SK-N-DZ (cell line): ENCODE measurements at regions not wholly inside any gene's neighbourhood (a gene's known extent, or its start where the extent isn't known, plus 50 kb on each side); places are given as distances from the start of the nearest gene placed in this dataset.
"Not testable (repeated sequence)": the region's sequence is repeated elsewhere in the genome, so short reads cannot be mapped to it uniquely, and the experiment has no call there.

Source experiments
- DNase-seq: peaks from one replicate; pipeline ENCODE4 v3.0.0-alpha.2; 2015; ENCODE audit warnings: low spot score

DNA sequence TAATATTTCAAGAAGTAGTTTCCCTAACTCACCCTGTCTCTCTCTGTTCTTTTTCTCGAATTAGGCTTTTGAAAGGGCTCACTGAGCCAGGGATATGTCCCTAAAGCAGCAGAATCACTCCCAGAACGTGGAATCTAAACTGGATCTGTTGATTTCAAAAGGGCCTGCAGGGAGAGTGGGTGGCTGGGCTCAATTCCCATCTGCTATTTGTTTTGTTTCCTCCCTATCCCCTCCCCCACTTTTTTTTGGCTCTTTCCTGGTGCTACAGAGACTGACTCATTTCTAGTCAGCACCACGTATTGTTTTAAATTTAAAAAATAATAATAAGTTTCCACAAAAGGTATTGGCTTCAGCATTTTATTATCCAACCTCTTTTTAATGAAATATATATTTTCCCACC lies 961.5 kb downstream of the FAM181B start:
- no peak for DNase-seq

- not testable (repeated sequence) for DNase-seq
These were observed 963.8 kb downstream of the FAM181B start for GRCh38 chr11:81769906-81770305.

DNA sequence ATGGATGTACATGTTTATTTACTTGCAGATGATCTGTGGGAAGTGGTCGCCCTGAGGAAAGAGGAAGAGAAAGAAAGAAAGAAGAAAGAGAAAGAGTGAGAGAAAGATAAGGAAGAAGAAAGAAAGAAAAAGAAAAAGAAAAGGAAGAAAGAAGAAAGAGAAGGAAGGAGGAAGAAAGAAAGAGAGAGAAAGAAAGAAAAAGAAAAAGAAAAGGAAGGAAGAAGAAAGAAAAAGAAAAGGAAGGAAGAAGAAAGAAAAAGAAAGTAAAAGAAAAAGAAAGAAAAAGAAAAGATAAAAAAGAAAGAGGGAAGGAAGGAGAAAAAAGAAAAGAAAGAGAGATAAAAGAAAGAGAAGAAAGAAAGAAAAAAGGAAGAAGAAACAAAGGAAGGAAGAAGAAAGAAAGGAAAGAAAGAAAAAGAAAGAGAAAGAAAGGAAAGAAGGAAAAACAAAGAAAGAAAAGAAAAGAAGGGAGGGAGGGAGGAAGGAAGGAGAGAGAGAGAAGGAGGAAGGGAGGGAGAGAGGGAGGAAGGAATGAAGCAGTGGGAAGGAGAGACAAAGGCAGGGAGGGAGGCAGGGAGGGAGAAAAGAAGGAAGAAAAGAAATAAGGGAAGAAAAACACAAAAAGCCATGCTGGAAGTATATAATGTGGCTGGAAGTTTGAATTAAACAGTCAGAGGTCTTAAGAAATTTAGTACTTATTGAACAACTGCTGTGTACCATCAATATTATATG lies 976.6 kb downstream of the FAM181B start:
- no peak for DNase-seq

DNA sequence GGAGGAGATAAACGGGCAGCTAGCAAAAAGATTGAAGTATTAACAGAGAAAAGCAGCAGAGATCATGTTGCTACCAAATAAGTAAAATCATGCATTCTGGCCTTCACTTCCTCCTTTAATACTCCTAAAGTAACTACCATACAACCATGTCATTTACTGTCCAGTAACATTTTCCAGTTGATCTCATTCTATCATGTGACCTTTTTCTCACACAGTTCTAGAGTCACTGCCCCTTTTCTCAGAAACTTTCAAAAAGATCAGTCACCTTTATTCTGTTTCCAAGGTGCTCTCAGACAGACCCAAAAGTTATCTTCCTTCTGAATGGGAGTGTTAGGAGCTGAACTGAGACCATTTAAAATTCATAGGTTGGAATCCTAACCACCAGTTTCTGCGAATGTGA lies 984.4 kb downstream of the FAM181B start:
- no peak for DNase-seq

DNA sequence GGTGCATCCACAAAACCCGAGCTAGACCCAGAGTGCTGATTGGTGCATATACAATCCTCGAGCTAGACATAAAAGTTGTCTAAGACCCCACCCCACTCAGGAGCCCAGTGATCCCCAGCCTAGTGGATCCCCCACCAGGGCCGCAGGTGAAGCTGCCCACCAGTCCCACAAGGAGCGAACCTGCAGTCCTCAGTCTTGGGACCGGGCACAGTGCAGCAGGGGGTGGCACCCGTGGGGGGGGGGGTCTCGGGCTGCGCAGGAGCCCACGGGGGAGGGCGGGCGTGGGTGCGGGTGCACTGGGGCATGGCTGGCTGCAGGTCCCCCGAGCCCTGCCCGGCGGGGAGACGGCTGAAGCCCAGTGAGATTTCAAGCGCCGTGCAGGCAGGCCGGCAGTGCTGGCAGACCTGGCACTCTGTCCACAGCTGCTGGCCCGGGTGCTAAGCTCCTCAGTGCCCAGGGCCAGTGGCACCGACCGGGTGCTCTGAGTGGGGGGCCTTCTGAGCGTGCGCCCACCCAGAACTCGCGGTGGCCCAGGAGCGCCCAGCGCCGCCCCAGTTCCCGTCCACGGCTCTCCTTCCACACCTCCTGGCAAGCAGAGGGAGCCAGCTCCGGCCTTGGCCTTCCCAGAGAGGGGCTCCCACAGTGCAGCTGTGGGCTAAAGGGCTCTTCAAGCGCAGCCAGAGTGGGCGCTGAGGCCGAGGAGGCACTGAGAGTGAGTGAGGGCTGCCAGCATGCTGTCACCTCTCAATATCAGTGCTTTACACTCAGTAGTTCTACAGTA lies 989.1 kb downstream of the FAM181B start:
- DNase-seq: no peak

GRCh38 chr11:81725701-81726100 lies 1008.0 kb downstream of the FAM181B start:
- DNase-seq: no peak

DNA sequence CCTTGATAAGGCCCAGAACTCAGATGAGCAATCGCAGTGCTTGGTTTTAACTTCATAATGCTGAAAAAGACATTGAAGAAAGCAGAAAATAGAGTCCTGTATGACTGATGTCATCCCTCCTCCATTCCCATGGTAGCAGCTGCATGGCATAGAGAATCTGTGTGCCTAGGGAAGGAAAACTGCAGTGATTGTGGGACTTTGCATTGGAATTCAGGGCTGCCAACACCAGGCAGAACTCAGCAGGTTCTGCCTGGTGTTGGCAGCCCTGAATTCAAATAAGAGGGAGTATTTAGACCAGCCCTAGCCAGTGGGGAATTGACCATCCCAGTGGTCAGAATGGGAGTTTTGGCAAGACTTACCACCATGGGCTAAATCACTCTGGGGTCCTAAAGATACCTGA lies 1016.0 kb downstream of the FAM181B start:
- no peak for DNase-seq

DNA sequence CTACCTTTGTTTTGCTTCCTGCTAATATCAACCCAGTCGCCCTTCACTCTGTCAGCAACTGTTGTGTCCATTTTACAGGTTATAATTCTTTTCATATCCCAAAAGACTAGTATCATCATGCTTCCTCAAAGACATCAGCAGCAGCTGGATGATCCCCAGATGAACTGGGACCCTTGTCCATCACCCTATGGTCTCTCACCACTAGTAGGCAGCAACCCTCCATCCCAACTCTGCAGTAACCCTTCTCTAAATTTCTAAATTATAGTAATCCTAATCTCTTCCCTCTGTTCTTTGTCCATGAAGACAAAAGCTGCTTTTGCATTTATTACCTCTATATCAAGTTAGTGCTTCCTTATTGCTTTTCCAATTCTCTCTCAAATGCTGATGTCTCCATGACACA lies 1025.8 kb downstream of the FAM181B start:
- DNase-seq: no peak

- no peak for DNase-seq
These were observed 1028.4 kb downstream of the FAM181B start for GRCh38 chr11:81705283-81705682.

DNA sequence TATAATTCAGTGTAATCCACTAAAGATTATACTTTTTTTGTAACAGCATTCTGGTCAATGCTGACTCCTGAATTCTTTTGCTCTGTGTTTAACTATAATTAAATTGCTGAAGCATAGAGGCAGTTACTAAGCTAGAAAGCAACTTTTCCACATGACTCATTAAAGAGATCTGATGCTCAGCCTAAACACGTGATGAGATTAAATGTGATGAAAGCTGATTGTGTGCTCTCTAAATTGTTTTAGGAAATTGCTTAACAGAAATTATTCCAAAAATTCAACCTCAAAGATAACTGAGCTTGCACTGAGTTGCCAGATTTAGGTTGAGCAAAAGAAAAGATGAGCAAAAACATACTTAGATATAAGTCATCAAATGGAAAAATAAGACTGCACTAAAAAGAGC lies 1033.6 kb downstream of the FAM181B start:
- DNase-seq: no peak

DNA sequence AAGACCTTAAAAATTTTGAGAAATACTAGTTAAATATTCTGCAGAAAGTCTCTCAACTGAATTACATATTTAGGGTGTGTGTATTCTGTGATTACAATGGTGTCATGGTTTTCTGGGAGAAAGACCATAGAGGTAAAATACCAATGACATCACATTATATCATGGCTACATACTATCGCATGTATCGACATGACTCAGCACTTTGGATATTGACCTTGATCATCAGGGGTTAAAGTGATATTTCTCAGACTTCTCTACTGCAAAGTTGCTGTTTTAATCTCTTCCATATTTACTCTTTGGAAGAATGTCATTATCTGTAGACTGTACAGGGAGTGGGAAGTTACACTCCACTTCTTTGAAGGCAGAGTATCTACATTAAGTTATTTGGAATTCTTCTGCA lies 1046.6 kb downstream of the FAM181B start:
- DNase-seq: no peak

DNA sequence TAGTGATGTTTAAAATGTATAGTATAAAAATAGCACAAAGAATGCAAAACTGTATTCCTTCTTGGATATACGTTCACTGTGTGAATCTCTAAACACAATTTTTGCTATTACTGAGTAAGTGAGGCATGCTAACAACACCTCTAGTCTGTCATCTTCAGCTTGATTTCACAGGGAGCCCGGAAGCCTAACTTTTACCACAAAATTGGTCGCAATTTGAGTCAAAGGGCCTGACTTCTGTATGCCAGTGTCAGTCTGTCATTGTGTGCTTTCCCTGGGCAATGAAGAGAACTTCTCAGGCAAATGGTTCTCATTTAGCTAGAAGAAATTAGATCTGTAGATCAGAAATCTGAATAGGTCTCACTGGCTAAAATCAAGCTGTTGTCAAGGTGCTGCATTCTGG lies 1059.5 kb downstream of the FAM181B start:
- no peak for DNase-seq

DNA sequence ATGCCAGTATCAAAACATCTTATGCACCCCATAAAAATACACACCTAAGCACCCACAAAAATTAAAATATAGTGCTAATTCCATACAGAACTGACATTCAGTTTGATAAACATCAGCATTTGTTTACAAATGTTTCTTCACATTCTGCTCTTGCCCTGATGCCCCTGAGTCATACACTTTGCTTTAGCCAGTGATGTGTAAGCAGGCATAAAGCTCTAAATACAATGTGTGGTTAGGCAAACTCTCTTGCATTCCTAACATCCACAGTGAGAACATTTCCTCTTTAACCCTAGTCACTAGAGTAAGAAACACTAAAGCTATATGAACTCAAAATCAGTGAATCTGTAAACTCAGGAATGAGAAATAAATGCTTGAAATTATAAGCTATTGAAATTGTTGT lies 1060.7 kb downstream of the FAM181B start:
- DNase-seq: no peak

DNA sequence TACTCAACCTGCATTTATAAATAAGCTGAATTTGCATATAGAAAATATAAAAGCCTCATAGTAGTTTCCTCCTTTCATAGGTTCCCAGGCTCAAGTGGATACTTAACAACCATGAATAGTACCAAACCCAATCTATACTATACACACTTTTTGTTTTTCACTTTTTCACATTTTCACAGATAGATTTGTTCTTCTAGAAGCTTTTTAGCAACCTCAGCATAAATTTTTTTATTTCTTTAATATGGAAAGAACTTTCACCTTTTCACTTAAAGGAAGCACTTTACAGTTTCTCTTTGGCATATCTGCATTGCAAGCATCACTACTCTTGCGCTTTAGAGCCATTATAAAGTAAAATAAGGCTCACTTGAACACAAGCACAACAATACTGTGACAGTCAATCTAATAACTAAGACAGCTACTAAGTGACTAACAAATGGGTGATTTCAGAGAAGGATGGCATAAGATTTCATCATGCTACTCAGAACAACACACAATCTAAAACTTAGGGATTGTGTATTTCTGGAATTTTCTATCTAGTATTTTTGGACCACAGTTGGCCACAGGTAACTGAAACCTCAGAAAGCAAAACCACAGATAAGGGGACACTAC lies 1063.6 kb downstream of the FAM181B start:
- DNase-seq: no peak

DNA sequence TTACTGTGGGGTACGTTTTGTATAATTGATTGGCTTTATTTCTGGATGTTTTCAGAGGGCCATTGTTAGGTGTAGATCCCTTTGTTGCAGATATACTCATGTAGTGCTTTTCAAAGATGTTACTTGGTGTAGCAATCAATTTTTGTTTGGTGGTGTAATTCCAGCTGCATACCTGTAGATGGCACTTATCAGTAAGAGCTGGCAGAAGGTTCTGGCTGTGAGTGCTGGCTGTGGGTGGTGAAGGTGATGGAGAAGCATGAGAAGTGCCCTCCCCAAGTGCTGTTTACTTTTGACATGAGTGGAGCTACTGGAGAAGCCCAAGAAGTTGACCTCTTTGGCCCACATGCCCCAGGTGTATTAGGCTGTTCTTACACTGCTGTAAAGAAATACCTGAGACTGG lies 1074.9 kb downstream of the FAM181B start:
- DNase-seq: peak; percentile 32

GRCh38 chr11:81655351-81655750 lies 1078.3 kb downstream of the FAM181B start:
- no peak for DNase-seq

DNA sequence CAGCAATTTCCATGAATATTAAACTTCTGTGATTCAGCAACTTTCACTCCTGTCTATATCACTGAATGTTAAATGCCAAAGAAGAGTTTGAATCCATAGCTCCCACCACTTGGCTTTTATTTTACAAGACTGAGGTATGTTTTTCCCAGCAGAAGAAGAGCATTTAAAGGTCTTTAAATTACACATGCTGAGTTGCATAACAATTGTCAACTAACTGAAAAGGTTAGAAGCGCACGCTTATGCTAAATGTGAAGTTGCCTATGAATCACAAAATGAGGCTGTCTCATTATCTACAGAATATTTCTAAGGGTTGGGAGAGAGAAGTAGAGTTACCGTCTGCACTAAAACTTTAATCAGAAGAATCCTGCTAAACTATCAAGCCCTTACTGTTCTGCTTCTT lies 1086.3 kb downstream of the FAM181B start:
- no peak for DNase-seq

DNA sequence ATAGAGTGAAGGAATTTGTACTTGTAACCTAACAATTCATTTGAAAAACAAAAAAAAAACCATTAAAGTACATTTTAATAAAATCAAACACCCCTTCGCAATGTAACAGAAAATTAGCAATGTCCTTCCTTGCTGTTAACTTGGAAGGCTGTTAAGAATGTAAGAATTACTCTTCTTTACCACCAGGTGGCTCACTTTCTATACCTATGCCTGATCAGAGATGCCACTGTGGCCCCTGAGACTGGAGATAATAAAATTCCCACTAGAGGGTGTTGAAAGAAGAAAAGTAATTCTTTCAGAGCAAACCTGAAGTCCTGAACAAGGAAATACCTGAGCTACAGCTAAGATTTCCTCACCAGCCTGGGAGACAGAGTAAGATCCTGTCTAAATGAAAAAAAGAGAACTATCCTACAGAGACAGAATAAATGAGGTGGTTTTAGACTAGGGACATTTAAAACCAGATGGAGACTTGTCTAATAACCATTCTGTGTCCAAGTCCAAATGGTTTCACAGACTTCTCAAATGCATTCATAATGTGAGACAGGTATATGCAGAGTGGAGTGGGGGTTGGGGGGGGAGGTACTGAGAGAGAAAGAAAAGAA lies 1089.3 kb downstream of the FAM181B start:
- peak; percentile 58 for DNase-seq

DNA sequence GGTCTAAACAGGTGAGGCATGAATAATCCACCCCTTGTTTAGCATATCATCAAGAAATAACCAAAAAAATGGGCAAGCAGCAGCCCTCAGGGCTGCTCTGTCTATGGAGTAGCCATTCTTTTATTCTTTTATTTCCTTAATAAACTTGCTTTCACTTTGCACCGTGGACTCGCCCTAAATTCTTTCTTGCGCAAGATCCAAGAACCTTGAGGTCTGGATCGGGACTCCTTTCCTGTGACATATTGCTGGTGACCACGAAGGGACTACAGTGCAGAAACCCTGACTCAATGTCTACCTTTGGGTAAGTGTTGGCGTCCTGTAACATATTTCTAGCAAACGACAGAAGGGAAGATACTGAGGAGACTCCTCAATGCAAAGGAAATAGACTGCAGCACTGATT lies 1099.2 kb downstream of the FAM181B start:
- no peak for DNase-seq

DNA sequence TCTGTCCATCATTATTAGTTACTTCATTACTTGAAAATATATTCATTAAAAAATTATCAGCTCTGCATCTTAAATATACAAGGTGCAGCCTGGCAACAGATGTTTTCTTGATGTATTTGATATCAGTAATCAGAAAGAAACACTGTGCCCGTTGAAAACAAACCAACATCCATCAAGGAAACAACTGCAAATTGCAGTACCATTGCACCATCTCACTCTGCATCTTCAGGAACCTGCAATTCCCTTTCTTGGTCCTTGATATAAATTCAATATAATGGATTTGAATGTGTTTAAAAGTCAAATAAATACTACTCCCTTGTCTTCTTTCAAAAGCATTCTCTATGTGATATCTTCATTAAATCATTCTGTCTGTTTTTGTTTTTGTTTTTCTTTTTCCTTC lies 1131.2 kb downstream of the FAM181B start:
- DNase-seq: no peak

- DNase-seq: no peak
These were observed 1137.0 kb downstream of the FAM181B start for GRCh38 chr11:81596704-81597103.

GRCh38 chr11:81585390-81585933 lies 1148.2 kb downstream of the FAM181B start:
- DNase-seq: no peak
